22Rv1 (cell line): ENCODE measurements at regions not wholly inside any gene's neighbourhood (a gene's known extent, or its start where the extent isn't known, plus 50 kb on each side); places are given as distances from the start of the nearest gene placed in this dataset.

Source experiments
- H3K27ac ChIP-seq: fragments of 450-650 bp; 2 replicates; pipeline ENCODE4 v1.5.1; 2017
- ZFX ChIP-seq: fragments of 450-650 bp; IDR thresholded peaks from 2 replicates; pipeline ENCODE4 v1.6.1; 2017; ENCODE audit warnings: antibody characterized with exemption, borderline replicate concordance
- TF ChIP-seq, protein P1 (sequence below): fragments of 450-650 bp; IDR thresholded peaks from 2 replicates; pipeline ENCODE4 v1.5.1; 2017; ENCODE audit warnings: mild to moderate bottlenecking

DNA sequence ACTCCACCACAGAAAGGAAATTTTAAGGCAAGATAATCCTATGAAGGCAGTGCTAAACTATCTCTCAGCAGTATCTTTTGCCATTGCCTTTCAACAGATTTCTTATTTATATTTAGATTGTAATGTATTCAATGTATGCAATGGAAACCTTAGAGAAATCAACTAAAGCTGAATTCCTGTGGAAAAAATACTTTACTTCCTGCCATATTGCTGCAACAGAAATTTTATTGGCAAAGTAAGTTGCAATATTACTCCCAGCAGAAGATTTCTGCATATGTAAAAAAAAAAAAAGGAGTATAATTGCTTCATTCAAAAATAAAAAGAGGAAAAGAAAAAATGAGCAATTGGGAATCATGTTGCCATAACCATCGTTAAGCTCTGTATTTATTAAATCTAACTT, 454.6 kb upstream of the CD180 start:
- H3K27ac ChIP-seq = no peak overlapping the region
- TF ChIP-seq, protein P1, sequence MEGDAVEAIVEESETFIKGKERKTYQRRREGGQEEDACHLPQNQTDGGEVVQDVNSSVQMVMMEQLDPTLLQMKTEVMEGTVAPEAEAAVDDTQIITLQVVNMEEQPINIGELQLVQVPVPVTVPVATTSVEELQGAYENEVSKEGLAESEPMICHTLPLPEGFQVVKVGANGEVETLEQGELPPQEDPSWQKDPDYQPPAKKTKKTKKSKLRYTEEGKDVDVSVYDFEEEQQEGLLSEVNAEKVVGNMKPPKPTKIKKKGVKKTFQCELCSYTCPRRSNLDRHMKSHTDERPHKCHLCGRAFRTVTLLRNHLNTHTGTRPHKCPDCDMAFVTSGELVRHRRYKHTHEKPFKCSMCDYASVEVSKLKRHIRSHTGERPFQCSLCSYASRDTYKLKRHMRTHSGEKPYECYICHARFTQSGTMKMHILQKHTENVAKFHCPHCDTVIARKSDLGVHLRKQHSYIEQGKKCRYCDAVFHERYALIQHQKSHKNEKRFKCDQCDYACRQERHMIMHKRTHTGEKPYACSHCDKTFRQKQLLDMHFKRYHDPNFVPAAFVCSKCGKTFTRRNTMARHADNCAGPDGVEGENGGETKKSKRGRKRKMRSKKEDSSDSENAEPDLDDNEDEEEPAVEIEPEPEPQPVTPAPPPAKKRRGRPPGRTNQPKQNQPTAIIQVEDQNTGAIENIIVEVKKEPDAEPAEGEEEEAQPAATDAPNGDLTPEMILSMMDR = no peak
- TF ChIP-seq ZFX = no peak

DNA sequence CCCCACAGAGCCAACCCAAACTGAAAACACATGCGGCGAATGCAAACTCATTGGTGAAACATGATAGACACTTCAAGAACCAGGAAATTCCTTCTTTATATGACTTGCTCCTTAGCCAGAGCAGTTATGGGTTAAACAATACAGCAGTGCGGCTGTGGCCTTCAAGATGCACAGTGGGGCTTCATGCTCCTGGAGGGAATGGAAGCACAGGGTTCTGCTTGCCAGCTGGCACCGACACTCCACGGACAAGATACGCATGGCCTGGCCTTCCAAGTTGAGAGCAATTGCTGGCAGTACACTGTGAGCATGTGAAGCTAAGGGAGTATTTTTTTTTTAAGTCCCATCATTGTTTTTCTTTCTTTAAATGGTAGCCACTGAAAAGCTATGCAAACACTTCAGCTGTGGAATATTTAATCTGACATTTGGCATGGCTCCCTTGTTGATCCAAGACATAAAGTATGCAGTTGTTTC, 451.6 kb upstream of the CD180 start:
- TF ChIP-seq, protein P1 = no peak
- no peak for TF ChIP-seq ZFX
- H3K27ac ChIP-seq = peak overlapping the region; percentile 58

- TF ChIP-seq, protein P1 = no peak
- TF ChIP-seq ZFX = no peak
- H3K27ac ChIP-seq = peak overlapping the region; percentile 58
Observed at GRCh38 chr5:67647772-67648171, 451.2 kb upstream of the CD180 start.

DNA sequence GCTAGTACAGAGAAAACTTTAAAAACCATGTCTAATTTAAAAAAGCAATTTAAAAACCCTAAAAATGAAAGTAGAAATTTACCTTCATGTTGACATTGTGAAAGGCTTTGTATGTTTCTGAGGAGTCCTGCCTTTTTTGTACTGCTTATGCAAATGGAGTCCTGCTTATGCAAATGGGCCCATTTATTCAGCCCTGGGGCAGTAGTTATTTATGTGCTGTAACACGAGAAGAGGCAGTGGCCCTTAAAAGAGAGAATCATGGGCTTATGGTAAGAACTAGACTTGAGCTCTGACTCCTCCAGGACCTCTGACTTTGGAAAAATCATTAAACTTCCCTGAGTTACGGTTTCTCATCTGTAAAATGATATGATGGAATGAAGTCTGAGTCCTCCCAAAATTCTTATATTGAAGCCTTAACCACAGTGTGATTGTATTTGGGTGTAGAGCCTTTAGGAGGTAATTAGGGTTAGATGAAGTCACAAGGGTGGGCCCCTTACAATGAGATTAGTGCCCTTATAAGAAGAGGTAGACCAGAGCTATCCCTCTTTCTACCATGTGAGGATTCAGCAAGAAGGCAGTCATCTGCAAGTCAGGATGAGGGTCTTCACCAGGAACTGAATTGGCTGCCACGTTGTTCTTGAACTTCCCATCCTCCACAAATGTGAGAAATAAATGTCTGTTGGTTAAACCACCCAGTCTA, 447.8 kb upstream of the CD180 start:
- H3K27ac ChIP-seq = no peak overlapping the region
- TF ChIP-seq ZFX = no peak
- TF ChIP-seq, protein P1 = no peak

GRCh38 chr5:67643536-67643935, 446.9 kb upstream of the CD180 start:
- no peak for TF ChIP-seq ZFX
- TF ChIP-seq, protein P1 = no peak
- no peak overlapping the region for H3K27ac ChIP-seq

- TF ChIP-seq ZFX = no peak
- TF ChIP-seq, protein P1 = no peak
- no peak overlapping the region for H3K27ac ChIP-seq
Observed at GRCh38 chr5:67639976-67640375, 443.4 kb upstream of the CD180 start.

DNA sequence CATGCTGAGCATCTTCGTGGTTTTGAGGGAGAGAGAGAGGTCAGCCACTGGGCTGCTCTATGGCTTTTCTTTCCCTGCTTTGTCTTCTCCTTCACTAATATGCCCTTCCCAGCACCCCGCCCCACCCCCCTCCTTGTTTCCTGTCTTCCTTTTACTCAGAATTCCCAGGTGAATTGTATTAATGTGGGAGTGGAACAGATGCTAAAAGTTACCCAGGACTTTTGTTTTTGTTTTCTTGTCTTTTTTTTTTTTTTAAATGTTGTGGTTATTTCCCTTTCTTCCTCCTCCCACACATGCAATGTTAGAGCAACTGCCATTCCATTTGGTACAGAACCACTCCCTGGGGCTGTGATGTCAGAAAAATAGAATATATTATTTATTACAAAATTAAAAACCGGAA, 442.7 kb upstream of the CD180 start:
- no peak overlapping the region for H3K27ac ChIP-seq
- no peak for TF ChIP-seq ZFX
- TF ChIP-seq, protein P1 = no peak
